Neuronal stem cell (in vitro differentiated cells): ENCODE measurements at regions not wholly inside any gene's neighbourhood (a gene's known extent, or its start where the extent isn't known, plus 50 kb on each side); places are given as distances from the start of the nearest gene placed in this dataset.
A peak's percentile ranks its signal among the peaks of the same experiment; 100 is the strongest.

Experiments used
- DNase-seq: peaks from one replicate; pipeline ENCODE4 v3.0.0-alpha.2; 2013; ENCODE audit warnings: low spot score
- H2AFZ ChIP-seq: one replicate; pipeline ENCODE4 v1.6.1; 2013; ENCODE audit warnings: mild to moderate bottlenecking, low read length, inconsistent platforms
- H2AK5ac ChIP-seq: 2 replicates; pipeline ENCODE4 v1.6.1; 2013; ENCODE audit warnings: low read depth, mild to moderate bottlenecking, inconsistent platforms, low read length, moderate library complexity, mixed read lengths
- H2BK120ac ChIP-seq: 2 replicates; pipeline ENCODE4 v1.6.1; 2013; ENCODE audit warnings: low read depth, mild to moderate bottlenecking, inconsistent platforms, low read length, moderate library complexity, mixed read lengths
- H2BK12ac ChIP-seq: one replicate; pipeline ENCODE4 v1.6.1; 2013; ENCODE audit warnings: low read length, inconsistent platforms
- H2BK15ac ChIP-seq: 2 replicates; pipeline ENCODE4 v1.6.1; 2013; ENCODE audit warnings: mild to moderate bottlenecking, low read length, inconsistent platforms, mixed read lengths
- H2BK5ac ChIP-seq: one replicate; pipeline ENCODE4 v1.6.1; 2013; ENCODE audit warnings: inconsistent platforms, mild to moderate bottlenecking, low read length, moderate library complexity
- H3K14ac ChIP-seq: one replicate; pipeline ENCODE4 v1.6.1; 2013; ENCODE audit warnings: low read length, inconsistent platforms
- H3K18ac ChIP-seq: 2 replicates; pipeline ENCODE4 v1.6.1; 2013; ENCODE audit warnings: low read length, inconsistent platforms
- H3K23ac ChIP-seq: 2 replicates; pipeline ENCODE4 v1.6.1; 2013; ENCODE audit warnings: low read depth, mild to moderate bottlenecking, mixed read lengths, low read length, inconsistent platforms; ENCODE audit not compliant: poor library complexity
- H3K27ac ChIP-seq: replicated peaks from 3 replicates; pipeline ENCODE4 v1.5.1; 2013; ENCODE audit warnings: low read length, inconsistent platforms
- H3K27me3 ChIP-seq, 3 experiments: 2 replicates each; pipeline ENCODE4 v1.6.1; 2013; ENCODE audit warnings: low read length in 3 of 3, mild to moderate bottlenecking in 2 of 3, inconsistent platforms in 1 of 3, low read depth in 1 of 3, mixed read lengths in 1 of 3, moderate library complexity in 1 of 3; ENCODE audit not compliant: control insufficient read depth in 3 of 3, insufficient read depth in 3 of 3
- H3K36me3 ChIP-seq, 2 donors: replicated peaks in 1 of 2; 2 replicates each; pipeline ENCODE4 v1.6.1; 2013; ENCODE audit warnings: low read length in 2 of 2; ENCODE audit not compliant: control insufficient read depth in 2 of 2, insufficient read depth in 2 of 2
- H3K4ac ChIP-seq: 2 replicates; pipeline ENCODE4 v1.6.1; 2013; ENCODE audit warnings: inconsistent platforms, mild to moderate bottlenecking, low read length, moderate library complexity
- H3K4me1 ChIP-seq, 2 donors: 1 replicate in 1 of 2; 2 replicates in 1 of 2; pipeline ENCODE4 v1.6.1; 2013; ENCODE audit warnings: low read length in 2 of 2, low read depth in 1 of 2; ENCODE audit not compliant: control insufficient read depth in 2 of 2, insufficient read depth in 1 of 2
- H3K4me2 ChIP-seq: one replicate; pipeline ENCODE4 v1.6.1; 2013; ENCODE audit warnings: mild to moderate bottlenecking, low read length, inconsistent platforms; ENCODE audit not compliant: insufficient read depth, poor library complexity, severe bottlenecking
- H3K4me3 ChIP-seq, 2 donors: 2 replicates each; pipeline ENCODE4 v1.5.1; 2013; ENCODE audit warnings: low read length in 2 of 2, mild to moderate bottlenecking in 2 of 2, inconsistent platforms in 1 of 2, moderate library complexity in 1 of 2
- H3K79me1 ChIP-seq: one replicate; pipeline ENCODE4 v1.6.1; 2013; ENCODE audit warnings: low read depth, mild to moderate bottlenecking, inconsistent platforms, low read length, moderate library complexity
- H3K9ac ChIP-seq: one replicate; pipeline ENCODE4 v1.6.1; 2013; ENCODE audit warnings: mild to moderate bottlenecking, low read depth, low read length, inconsistent platforms; ENCODE audit not compliant: poor library complexity
- H3K9me3 ChIP-seq, 2 donors: replicated peaks in 1 of 2; 2 replicates each; pipeline versions ENCODE3 to v1.6.1; 2013; ENCODE audit warnings: low read length in 2 of 2, mild to moderate bottlenecking in 2 of 2, inconsistent platforms in 1 of 2, low read depth in 1 of 2, mixed read lengths in 1 of 2, moderate library complexity in 1 of 2; ENCODE audit not compliant: control insufficient read depth in 2 of 2, insufficient read depth in 1 of 2
- H4K8ac ChIP-seq: one replicate; pipeline ENCODE4 v1.6.1; 2013; ENCODE audit warnings: low read depth, mild to moderate bottlenecking, inconsistent platforms, low read length, moderate library complexity
- H4K91ac ChIP-seq: one replicate; pipeline ENCODE4 v1.6.1; 2013; ENCODE audit warnings: low read length, low read depth, mild to moderate bottlenecking, inconsistent platforms; ENCODE audit not compliant: poor library complexity
- WGBS, 2 donors: extraction: QIAGEN DNeasy Blood & Tissue Kit; methylation state at CpG; one replicate each; pipeline ENCODE4 v1.1.7; 2013; ENCODE audit warnings: missing lambda C conversion rate in 2 of 2, mixed read lengths in 1 of 2; ENCODE audit not compliant: insufficient read length in 2 of 2, insufficient replicate concordance in 1 of 2; ENCODE audit errors: extremely low coverage in 2 of 2; 5-methylcytosine and 5-hydroxymethylcytosine counted together

- Histone ChIP-seq H2BK12ac (no peak overlapping the region), H3K27me3 (no peaks in the 10 kb centered on the region), H4K91ac (no peak overlapping the region), H3K36me3 (no peaks in the 10 kb centered on the region), H3K79me1 (no peaks in the 10 kb centered on the region), H3K14ac (no peak overlapping the region), H3K4me2 (no peak overlapping the region), H4K8ac (no peak overlapping the region), H3K18ac (no peak overlapping the region), H2AFZ (no peak overlapping the region), H3K23ac (no peak overlapping the region), H3K9me3 (peaks cover 0 to 3% of the 10 kb centered on the region in 2 donors), H3K27ac (no peak overlapping the region), H2BK120ac (no peak overlapping the region), H2AK5ac (no peak overlapping the region), H2BK15ac (no peak overlapping the region), H3K4ac (no peak overlapping the region), H3K4me1 (no peaks in the 10 kb centered on the region), H3K4me3 (no peak overlapping the region), H2BK5ac (no peak overlapping the region), H3K9ac (no peak overlapping the region)
- peak; percentile 60 for DNase-seq
- no CpG with 5 or more reads among the region's 3 CpGs for WGBS, 2 donors
These were observed 91.6 kb downstream of the TMX3 start for GRCh38 chr18:68623342-68623741.

- Histone ChIP-seq H3K4ac (no peak overlapping the region), H4K8ac (no peak overlapping the region), H3K27ac (no peak overlapping the region), H3K9ac (no peak overlapping the region), H3K18ac (no peak overlapping the region), H3K79me1 (no peaks in the 10 kb centered on the region), H3K14ac (no peak overlapping the region), H2BK15ac (no peak overlapping the region), H2BK12ac (no peak overlapping the region), H3K4me1 (no peaks in the 10 kb centered on the region), H3K9me3 (peaks cover 0 to 1% of the 10 kb centered on the region in 2 donors), H3K4me3 (no peak overlapping the region), H2BK5ac (no peak overlapping the region), H4K91ac (no peak overlapping the region), H3K4me2 (no peak overlapping the region), H2BK120ac (no peak overlapping the region), H3K23ac (no peak overlapping the region), H3K27me3 (no peaks in the 10 kb centered on the region), H2AK5ac (no peak overlapping the region), H2AFZ (no peak overlapping the region), H3K36me3 (no peaks in the 10 kb centered on the region)
- WGBS, 2 donors: no CpG with 5 or more reads among the region's 4 CpGs
- DNase-seq: no peak
These were observed 103.6 kb downstream of the TMX3 start for GRCh38 chr18:68611311-68611710.

GRCh38 chr18:68608851-68609490 is 105.9 kb downstream of the TMX3 start:
- H2AFZ ChIP-seq: no peak overlapping the region
- no peak overlapping the region for H3K4ac ChIP-seq
- no peak overlapping the region for H3K4me3 ChIP-seq
- no peak overlapping the region for H4K91ac ChIP-seq
- no CpG with 5 or more reads among the region's 6 CpGs for whole genome bisulfite sequencing, 2 donors
- no peak for DNase-seq
- H3K4me1 ChIP-seq: no peaks in the 10 kb centered on the region
- H2BK5ac ChIP-seq: no peak overlapping the region
- H3K36me3 ChIP-seq: no peaks in the 10 kb centered on the region
- no peak overlapping the region for H3K9ac ChIP-seq
- no peak overlapping the region for H4K8ac ChIP-seq
- H3K4me2 ChIP-seq: no peak overlapping the region
- no peak overlapping the region for H3K23ac ChIP-seq
- no peak overlapping the region for H3K27ac ChIP-seq
- H2BK12ac ChIP-seq: no peak overlapping the region
- H3K79me1 ChIP-seq: no peaks in the 10 kb centered on the region
- no peak overlapping the region for H3K14ac ChIP-seq
- H2BK15ac ChIP-seq: no peak overlapping the region
- no peak overlapping the region for H2BK120ac ChIP-seq
- no peak overlapping the region for H3K18ac ChIP-seq
- H2AK5ac ChIP-seq: no peak overlapping the region
- no peaks in the 10 kb centered on the region for H3K27me3 ChIP-seq
- peaks cover 0 to 1% of the 10 kb centered on the region in 2 donors for H3K9me3 ChIP-seq

- Histone ChIP-seq H4K91ac (no peak overlapping the region), H3K36me3 (no peaks in the 10 kb centered on the region), H3K4me2 (no peak overlapping the region), H3K27me3 (no peaks in the 10 kb centered on the region), H3K9me3 (peaks cover 0 to 1% of the 10 kb centered on the region in 2 donors), H3K79me1 (no peaks in the 10 kb centered on the region), H3K9ac (no peak overlapping the region), H3K27ac (no peak overlapping the region), H3K4ac (no peak overlapping the region), H2BK12ac (no peak overlapping the region), H3K4me3 (no peak overlapping the region), H3K18ac (no peak overlapping the region), H2BK120ac (no peak overlapping the region), H2AK5ac (no peak overlapping the region), H2BK15ac (no peak overlapping the region), H4K8ac (no peak overlapping the region), H2AFZ (no peak overlapping the region), H2BK5ac (no peak overlapping the region), H3K4me1 (peaks cover 0 to 2% of the 10 kb centered on the region in 2 donors), H3K23ac (no peak overlapping the region), H3K14ac (no peak overlapping the region)
- no CpG with 5 or more reads among the region's 2 CpGs for WGBS, 2 donors
- no peak for DNase-seq
These were observed 107.1 kb downstream of the TMX3 start for GRCh38 chr18:68607852-68608251.
